Upper lobe of left lung (tissue), 4 donors: ENCODE measurements at regions not wholly inside any gene's neighbourhood (a gene's known extent, or its start where the extent isn't known, plus 50 kb on each side); places are given as distances from the start of the nearest gene placed in this dataset.

ENCODE experiments used
- EP300 ChIP-seq, 4 donors: sonication (generic); formaldehyde crosslinking; IDR thresholded peaks; one replicate each; pipeline ENCODE4 v1.5.1; 2017; ENCODE audit warnings: antibody characterized with exemption in 4 of 4, control low read depth in 2 of 4
- POLR2A ChIP-seq, 4 donors: fragments of 450-650 bp; IDR thresholded peaks; one replicate each; pipeline ENCODE4 v1.5.1; 2016 to 2017; ENCODE audit warnings: antibody characterized with exemption in 4 of 4, mild to moderate bottlenecking in 2 of 4
- TF ChIP-seq, protein P1 (sequence below), 6 experiments: fragments of 450-650 bp in 4 of 6; fragments of 200-600 bp in 2 of 6; sonication (generic) in 2 of 6; IDR thresholded peaks; one replicate each; pipeline ENCODE4 v1.5.1; 2016 to 2019; ENCODE audit warnings: antibody characterized with exemption in 6 of 6

GRCh38 chr7:46198701-46199100 lies 277.6 kb upstream of the IGFBP3 start:
- TF ChIP-seq, protein P1, sequence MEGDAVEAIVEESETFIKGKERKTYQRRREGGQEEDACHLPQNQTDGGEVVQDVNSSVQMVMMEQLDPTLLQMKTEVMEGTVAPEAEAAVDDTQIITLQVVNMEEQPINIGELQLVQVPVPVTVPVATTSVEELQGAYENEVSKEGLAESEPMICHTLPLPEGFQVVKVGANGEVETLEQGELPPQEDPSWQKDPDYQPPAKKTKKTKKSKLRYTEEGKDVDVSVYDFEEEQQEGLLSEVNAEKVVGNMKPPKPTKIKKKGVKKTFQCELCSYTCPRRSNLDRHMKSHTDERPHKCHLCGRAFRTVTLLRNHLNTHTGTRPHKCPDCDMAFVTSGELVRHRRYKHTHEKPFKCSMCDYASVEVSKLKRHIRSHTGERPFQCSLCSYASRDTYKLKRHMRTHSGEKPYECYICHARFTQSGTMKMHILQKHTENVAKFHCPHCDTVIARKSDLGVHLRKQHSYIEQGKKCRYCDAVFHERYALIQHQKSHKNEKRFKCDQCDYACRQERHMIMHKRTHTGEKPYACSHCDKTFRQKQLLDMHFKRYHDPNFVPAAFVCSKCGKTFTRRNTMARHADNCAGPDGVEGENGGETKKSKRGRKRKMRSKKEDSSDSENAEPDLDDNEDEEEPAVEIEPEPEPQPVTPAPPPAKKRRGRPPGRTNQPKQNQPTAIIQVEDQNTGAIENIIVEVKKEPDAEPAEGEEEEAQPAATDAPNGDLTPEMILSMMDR (IDR thresholded peaks at IDR 0.05) = no peak
- TF ChIP-seq EP300 (IDR thresholded peaks at IDR 0.05) (no peak), POLR2A (IDR thresholded peaks at IDR 0.05) (no peak)
